Breast epithelium (tissue), 4 donors: ENCODE measurements at regions not wholly inside any gene's neighbourhood (a gene's known extent, or its start where the extent isn't known, plus 50 kb on each side); places are given as distances from the start of the nearest gene placed in this dataset.

Source experiments
- DNase-seq, 2 donors: peaks; one replicate each; pipeline ENCODE4 v3.0.0-alpha.2; 2019; ENCODE audit warnings: low spot score in 2 of 2
- H3K27ac ChIP-seq, 2 donors: fragments of 200-600 bp; sonication (generic) in 1 of 2; one replicate each; pipeline ENCODE4 v1.5.1; 2016 to 2019; ENCODE audit warnings: mild to moderate bottlenecking in 1 of 2
- H3K27me3 ChIP-seq, 2 donors: fragments of 200-600 bp; sonication (generic) in 1 of 2; one replicate each; pipeline versions ENCODE4 v1.5.1 to v1.6.0; 2017 to 2019; ENCODE audit warnings: control low read depth in 1 of 2, mild to moderate bottlenecking in 1 of 2
- H3K36me3 ChIP-seq: fragments of 200-600 bp; one replicate; pipeline ENCODE4 v1.5.1; 2019
- H3K4me1 ChIP-seq, 2 donors: fragments of 200-600 bp; sonication (generic); one replicate each; pipeline ENCODE4 v1.5.1; 2016 to 2019; ENCODE audit warnings: control low read depth in 1 of 2
- H3K4me3 ChIP-seq, 3 donors: fragments of 200-600 bp; sonication (generic); 1 replicate in 2 of 3; 2 replicates in 1 of 3; pipeline ENCODE4 v1.5.1; 2016 to 2019; ENCODE audit warnings: mild to moderate bottlenecking in 3 of 3, moderate library complexity in 2 of 3
- H3K9me3 ChIP-seq, 2 donors: fragments of 200-600 bp; sonication (generic) in 1 of 2; one replicate each; pipeline ENCODE4 v1.5.1; 2016 to 2019; ENCODE audit warnings: control low read depth in 1 of 2
- POLR2A ChIP-seq: fragments of 450-650 bp; IDR thresholded peaks from one replicate; pipeline ENCODE4 v1.6.1; 2016; ENCODE audit warnings: antibody characterized with exemption, mild to moderate bottlenecking, moderate library complexity
- POLR2AphosphoS5 ChIP-seq, 3 donors: sonication (generic); formaldehyde crosslinking; IDR thresholded peaks; one replicate each; pipeline ENCODE4 v1.6.1; 2017; ENCODE audit warnings: antibody characterized with exemption in 3 of 3
- intact Hi-C: fragments of 100-400 bp; cut with DNase I; formaldehyde crosslinking; loops from one replicate; pipeline ENCODE4 v1.15.1; 2023; ENCODE audit warnings: low total_unique reads
- TF ChIP-seq, protein P1 (sequence below), 3 donors: fragments of 450-650 bp; IDR thresholded peaks; one replicate each; pipeline ENCODE4 v1.5.1; 2016 to 2017; ENCODE audit warnings: antibody characterized with exemption in 3 of 3, mild to moderate bottlenecking in 3 of 3, moderate library complexity in 3 of 3

- no peak for DNase-seq
- H3K4me1 ChIP-seq = no peaks in the 10 kb centered on the region
- no peaks in the 10 kb centered on the region for H3K27me3 ChIP-seq
- no peak overlapping the region for H3K4me3 ChIP-seq
- TF ChIP-seq POLR2A = no peak
- TF ChIP-seq POLR2AphosphoS5 (IDR thresholded peaks at IDR 0.05) = no peak
- TF ChIP-seq, protein P1, sequence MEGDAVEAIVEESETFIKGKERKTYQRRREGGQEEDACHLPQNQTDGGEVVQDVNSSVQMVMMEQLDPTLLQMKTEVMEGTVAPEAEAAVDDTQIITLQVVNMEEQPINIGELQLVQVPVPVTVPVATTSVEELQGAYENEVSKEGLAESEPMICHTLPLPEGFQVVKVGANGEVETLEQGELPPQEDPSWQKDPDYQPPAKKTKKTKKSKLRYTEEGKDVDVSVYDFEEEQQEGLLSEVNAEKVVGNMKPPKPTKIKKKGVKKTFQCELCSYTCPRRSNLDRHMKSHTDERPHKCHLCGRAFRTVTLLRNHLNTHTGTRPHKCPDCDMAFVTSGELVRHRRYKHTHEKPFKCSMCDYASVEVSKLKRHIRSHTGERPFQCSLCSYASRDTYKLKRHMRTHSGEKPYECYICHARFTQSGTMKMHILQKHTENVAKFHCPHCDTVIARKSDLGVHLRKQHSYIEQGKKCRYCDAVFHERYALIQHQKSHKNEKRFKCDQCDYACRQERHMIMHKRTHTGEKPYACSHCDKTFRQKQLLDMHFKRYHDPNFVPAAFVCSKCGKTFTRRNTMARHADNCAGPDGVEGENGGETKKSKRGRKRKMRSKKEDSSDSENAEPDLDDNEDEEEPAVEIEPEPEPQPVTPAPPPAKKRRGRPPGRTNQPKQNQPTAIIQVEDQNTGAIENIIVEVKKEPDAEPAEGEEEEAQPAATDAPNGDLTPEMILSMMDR (IDR thresholded peaks at IDR 0.05) = no peak
- peaks cover 4% of the 10 kb centered on the region for H3K36me3 ChIP-seq
- no peak overlapping the region for H3K27ac ChIP-seq
- no peaks in the 10 kb centered on the region for H3K9me3 ChIP-seq
- intact Hi-C loops = no loop called here
Observed at GRCh38 chr12:87847147-87847546, 182.1 kb downstream of the C12orf50 start.

DNA sequence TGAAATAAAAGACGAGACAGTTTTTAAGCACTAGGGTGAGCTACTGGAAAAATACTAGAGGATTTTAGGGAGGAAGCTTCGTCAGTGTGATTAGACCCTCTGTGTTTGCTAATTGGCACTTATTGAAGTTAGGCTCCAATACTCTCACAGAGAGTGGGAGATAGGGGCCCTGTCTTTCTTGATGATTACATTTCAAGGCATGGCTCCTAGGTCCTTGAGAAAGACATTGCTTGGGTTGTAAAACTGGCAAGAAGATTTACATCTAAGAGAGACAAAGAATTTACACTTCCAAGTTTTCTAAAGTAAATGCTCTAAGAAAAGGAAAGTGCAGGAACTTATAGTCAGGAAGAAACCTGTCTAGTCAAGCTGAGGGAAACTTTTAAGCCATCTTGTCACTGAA is 183.2 kb downstream of the C12orf50 start:
- Histone ChIP-seq H3K4me1 (no peaks in the 10 kb centered on the region), H3K4me3 (no peak overlapping the region), H3K27ac (no peak overlapping the region), H3K36me3 (peaks cover 4% of the 10 kb centered on the region), H3K27me3 (no peaks in the 10 kb centered on the region), H3K9me3 (no peaks in the 10 kb centered on the region)
- intact Hi-C loops = no loop called here
- no peak for DNase-seq
- no peak for TF ChIP-seq POLR2A
- no peak for TF ChIP-seq POLR2AphosphoS5 (IDR thresholded peaks at IDR 0.05)
- TF ChIP-seq, protein P1 (IDR thresholded peaks at IDR 0.05) = no peak

- intact Hi-C loops = loop anchor here (5.0 kb wide), 1 partner anchor 395 kb away; no protein-coding TSS in a partner anchor
- Histone ChIP-seq H3K27ac (no peak overlapping the region), H3K27me3 (no peaks in the 10 kb centered on the region), H3K36me3 (no peaks in the 10 kb centered on the region), H3K4me1 (no peaks in the 10 kb centered on the region), H3K4me3 (no peak overlapping the region), H3K9me3 (no peaks in the 10 kb centered on the region)
- DNase-seq = no peak
- TF ChIP-seq, protein P1 (IDR thresholded peaks at IDR 0.05) = no peak
- TF ChIP-seq POLR2AphosphoS5 (IDR thresholded peaks at IDR 0.05) = no peak
Observed at GRCh38 chr12:87841935-87842334, 187.3 kb downstream of the C12orf50 start.

- intact Hi-C loops = no loop called here
- no peaks in the 10 kb centered on the region for H3K36me3 ChIP-seq
- H3K4me3 ChIP-seq = no peak overlapping the region
- no peak for DNase-seq
- no peak overlapping the region for H3K27ac ChIP-seq
- no peaks in the 10 kb centered on the region for H3K27me3 ChIP-seq
- TF ChIP-seq POLR2A (no peak), POLR2AphosphoS5 (IDR thresholded peaks at IDR 0.05) (no peak)
- TF ChIP-seq, protein P1 (IDR thresholded peaks at IDR 0.05) = no peak
- H3K4me1 ChIP-seq = no peaks in the 10 kb centered on the region
- H3K9me3 ChIP-seq = no peaks in the 10 kb centered on the region
Observed at GRCh38 chr12:87836190-87836589, 193.0 kb downstream of the C12orf50 start.

GRCh38 chr12:87828382-87828973 is 200.7 kb downstream of the C12orf50 start:
- no peaks in the 10 kb centered on the region for H3K27me3 ChIP-seq
- H3K27ac ChIP-seq = no peak overlapping the region
- no peak for TF ChIP-seq POLR2A
- TF ChIP-seq POLR2AphosphoS5 (IDR thresholded peaks at IDR 0.05) = no peak
- TF ChIP-seq, protein P1 (IDR thresholded peaks at IDR 0.05) = no peak
- no peak overlapping the region for H3K4me3 ChIP-seq
- H3K4me1 ChIP-seq = no peaks in the 10 kb centered on the region
- H3K36me3 ChIP-seq = no peaks in the 10 kb centered on the region
- no peak for DNase-seq
- intact Hi-C loops = no loop called here
- no peaks in the 10 kb centered on the region for H3K9me3 ChIP-seq
